Immature natural killer cell (primary cell): ENCODE measurements at regions not wholly inside any gene's neighbourhood (a gene's known extent, or its start where the extent isn't known, plus 50 kb on each side); places are given as distances from the start of the nearest gene placed in this dataset.
"Not testable (repeated sequence)": the region's sequence is repeated elsewhere in the genome, so short reads cannot be mapped to it uniquely, and the experiment has no call there.

Experiments
- DNase-seq, 3 donors: peaks; one replicate each; pipeline ENCODE4 v3.0.0; 2022; ENCODE audit warnings: mixed read lengths in 1 of 3
- H3K27ac Mint-ChIP-seq, 6 donors: one replicate each; pipeline ENCODE4 v1.8.0; 2020; ENCODE audit warnings: mixed read lengths in 6 of 6, mild to moderate bottlenecking in 5 of 6, inconsistent platforms in 4 of 6, moderate library complexity in 3 of 6
- H3K27me3 Mint-ChIP-seq, 3 donors: one replicate each; pipeline ENCODE4 v1.8.0; 2020 to 2021; ENCODE audit warnings: low read depth in 3 of 3, mild to moderate bottlenecking in 3 of 3, mixed read lengths in 3 of 3, moderate library complexity in 3 of 3, inconsistent platforms in 1 of 3
- H3K36me3 Mint-ChIP-seq, 3 donors: one replicate each; pipeline ENCODE4 v1.8.0; 2020; ENCODE audit warnings: mixed read lengths in 3 of 3, inconsistent platforms in 2 of 3, mild to moderate bottlenecking in 2 of 3
- H3K4me1 Mint-ChIP-seq, 2 donors: one replicate each; pipeline ENCODE4 v1.8.0; 2020; ENCODE audit warnings: inconsistent platforms in 2 of 2, mild to moderate bottlenecking in 2 of 2, mixed read lengths in 2 of 2, moderate library complexity in 1 of 2
- H3K4me3 Mint-ChIP-seq, 5 donors: one replicate each; pipeline ENCODE4 v1.8.0; 2020; ENCODE audit warnings: mild to moderate bottlenecking in 5 of 5, mixed read lengths in 5 of 5, inconsistent platforms in 3 of 5, moderate library complexity in 3 of 5
- H3K9me3 Mint-ChIP-seq, 6 donors: one replicate each; pipeline ENCODE4 v1.8.0; 2020; ENCODE audit warnings: mild to moderate bottlenecking in 6 of 6, mixed read lengths in 6 of 6, inconsistent platforms in 4 of 6, moderate library complexity in 3 of 6

GRCh38 chr10:81182296-81182695 lies 644.6 kb downstream of the SH2D4B start:
- no peak for DNase-seq
- Mint-ChIP-seq H3K27me3 (peaks cover 0 to 2% (median 0%) of the 10 kb centered on the region in 3 donors), H3K4me1 (no peaks in the 10 kb centered on the region), H3K9me3 (peaks cover 5 to 17% (median 8%) of the 10 kb centered on the region in 6 donors), H3K4me3 (no peak overlapping the region), H3K36me3 (no peaks in the 10 kb centered on the region), H3K27ac (no peak overlapping the region)

DNA sequence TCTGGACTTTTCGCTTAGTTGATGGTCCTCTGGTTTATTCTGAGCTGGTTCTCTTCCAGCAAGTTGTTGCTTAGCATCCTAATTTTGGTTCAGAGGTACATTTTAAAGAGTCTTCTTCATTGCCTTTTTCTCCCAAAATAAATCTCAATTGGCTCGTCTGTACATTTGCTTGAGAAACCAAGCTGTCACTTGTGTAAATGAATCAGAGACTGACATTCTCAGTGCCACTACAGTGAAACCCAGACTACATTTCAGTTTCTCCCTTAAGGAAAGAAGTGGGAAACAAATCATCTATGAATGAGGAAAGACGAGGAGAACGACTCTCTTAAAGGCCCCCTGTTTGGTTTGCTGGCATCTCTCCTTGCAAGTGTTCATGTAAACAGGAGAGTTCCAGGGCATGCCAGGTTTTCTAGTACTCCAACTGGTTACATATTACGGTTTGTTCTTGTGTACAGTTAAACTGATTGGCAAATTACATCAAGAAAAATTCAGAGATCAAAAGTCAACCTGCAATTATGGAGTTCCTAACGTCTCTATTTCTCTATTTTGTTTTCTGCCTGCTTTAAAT lies 654.6 kb downstream of the SH2D4B start:
- H3K36me3 Mint-ChIP-seq = no peaks in the 10 kb centered on the region
- H3K27me3 Mint-ChIP-seq = peaks cover 0 to 2% (median 2%) of the 10 kb centered on the region in 3 donors
- no peaks in the 10 kb centered on the region for H3K4me1 Mint-ChIP-seq
- H3K9me3 Mint-ChIP-seq = peaks cover 0 to 36% (median 7%) of the 10 kb centered on the region in 6 donors
- no peak overlapping the region for H3K4me3 Mint-ChIP-seq
- no peak overlapping the region for H3K27ac Mint-ChIP-seq
- DNase-seq = no peak

DNA sequence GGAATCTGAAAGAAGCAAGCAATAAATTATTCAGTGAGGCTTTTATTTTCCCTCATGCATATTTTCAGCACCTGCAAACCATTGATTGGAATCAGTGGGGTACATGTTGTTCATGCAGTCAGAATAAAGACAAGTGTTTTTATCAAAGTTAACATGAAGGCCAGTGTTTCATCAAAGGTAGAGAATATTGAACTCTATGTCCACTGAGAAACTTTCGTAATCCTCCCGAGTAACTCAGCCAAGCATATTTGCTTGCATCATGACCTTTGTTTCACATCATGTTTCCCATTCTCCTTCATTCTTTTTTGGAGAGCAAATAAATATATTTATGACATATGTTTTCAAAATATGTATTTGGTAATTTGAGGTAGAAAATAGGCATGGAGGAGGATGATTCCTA lies 663.1 kb downstream of the SH2D4B start:
- DNase-seq = no peak
- no peaks in the 10 kb centered on the region for H3K4me1 Mint-ChIP-seq
- H3K9me3 Mint-ChIP-seq = peaks cover 0 to 30% (median 6%) of the 10 kb centered on the region in 6 donors
- no peaks in the 10 kb centered on the region for H3K27me3 Mint-ChIP-seq
- no peak overlapping the region for H3K27ac Mint-ChIP-seq
- H3K36me3 Mint-ChIP-seq = no peaks in the 10 kb centered on the region
- H3K4me3 Mint-ChIP-seq = no peak overlapping the region

DNA sequence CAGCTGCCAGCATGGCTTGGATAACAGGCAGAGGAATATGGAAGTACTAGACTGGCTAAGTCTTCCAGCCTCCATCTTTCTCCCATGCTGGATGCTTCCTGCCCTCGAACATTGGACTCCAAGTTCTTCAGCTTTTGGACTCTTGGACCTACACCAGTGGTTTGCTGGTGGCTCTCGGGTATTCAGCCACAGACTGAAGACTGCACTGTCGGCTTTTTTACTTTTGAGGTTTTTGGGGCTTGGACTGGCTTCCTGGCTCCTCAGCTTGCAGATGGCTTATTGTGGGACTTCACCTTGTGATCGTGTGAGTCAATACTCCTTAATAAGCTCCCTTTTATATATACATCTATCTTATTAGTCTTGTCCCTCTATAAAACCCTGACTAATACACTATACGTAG lies 667.6 kb upstream of the NRG3 start:
- H3K4me3 Mint-ChIP-seq, H3K36me3 Mint-ChIP-seq, H3K27ac Mint-ChIP-seq, H3K27me3 Mint-ChIP-seq, H3K4me1 Mint-ChIP-seq, DNase-seq: not testable (repeated sequence)
- peaks cover 0 to 43% (median 4%) of the 10 kb centered on the region in 6 donors for H3K9me3 Mint-ChIP-seq

- Mint-ChIP-seq H3K4me1 (no peaks in the 10 kb centered on the region), H3K36me3 (no peaks in the 10 kb centered on the region), H3K4me3 (no peak overlapping the region), H3K9me3 (peaks cover 3 to 24% (median 7%) of the 10 kb centered on the region in 6 donors), H3K27ac (no peak overlapping the region), H3K27me3 (peaks cover 0 to 1% (median 0%) of the 10 kb centered on the region in 3 donors)
- DNase-seq = no peak
These were observed 661.6 kb upstream of the NRG3 start for GRCh38 chr10:81213370-81213769.

DNA sequence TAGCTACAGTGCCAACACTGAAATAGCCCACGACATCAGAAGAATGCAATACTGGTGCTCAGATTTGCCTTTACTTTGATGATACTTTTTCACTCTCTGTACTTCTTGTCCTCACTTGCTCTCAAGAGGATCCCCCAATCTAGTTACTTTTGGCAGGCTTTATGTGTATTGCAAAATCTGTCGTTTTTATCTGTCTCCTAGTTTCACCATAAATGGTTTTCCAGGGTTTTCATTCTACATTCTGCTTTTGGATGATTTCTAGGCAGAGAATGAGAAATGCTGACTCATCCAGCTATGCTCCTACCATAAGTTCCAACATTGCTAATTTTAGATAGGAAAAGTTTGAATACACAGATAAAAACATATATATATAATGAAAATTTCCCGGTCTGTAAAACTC lies 659.5 kb upstream of the NRG3 start:
- Mint-ChIP-seq H3K9me3 (peaks cover under 1 to 21% (median 7%) of the 10 kb centered on the region in 6 donors), H3K27me3 (peaks cover 0 to 1% (median 0%) of the 10 kb centered on the region in 3 donors), H3K27ac (no peak overlapping the region), H3K36me3 (no peaks in the 10 kb centered on the region), H3K4me3 (no peak overlapping the region), H3K4me1 (no peaks in the 10 kb centered on the region)
- DNase-seq = no peak

- H3K4me1 Mint-ChIP-seq = no peaks in the 10 kb centered on the region
- DNase-seq = no peak
- H3K27ac Mint-ChIP-seq = no peak overlapping the region
- peaks cover 0 to 1% (median 0%) of the 10 kb centered on the region in 3 donors for H3K27me3 Mint-ChIP-seq
- H3K36me3 Mint-ChIP-seq = no peaks in the 10 kb centered on the region
- peaks cover 1 to 21% (median 8%) of the 10 kb centered on the region in 6 donors for H3K9me3 Mint-ChIP-seq
- H3K4me3 Mint-ChIP-seq = no peak overlapping the region
These were observed 658.0 kb upstream of the NRG3 start for GRCh38 chr10:81216949-81217348.

- Mint-ChIP-seq H3K36me3 (no peaks in the 10 kb centered on the region), H3K4me1 (no peaks in the 10 kb centered on the region), H3K27ac (no peak overlapping the region), H3K9me3 (peaks cover 5 to 27% (median 13%) of the 10 kb centered on the region in 6 donors), H3K4me3 (no peak overlapping the region), H3K27me3 (peaks cover 0 to 1% (median 0%) of the 10 kb centered on the region in 3 donors)
- DNase-seq = no peak
These were observed 656.7 kb upstream of the NRG3 start for GRCh38 chr10:81218307-81218706.

DNA sequence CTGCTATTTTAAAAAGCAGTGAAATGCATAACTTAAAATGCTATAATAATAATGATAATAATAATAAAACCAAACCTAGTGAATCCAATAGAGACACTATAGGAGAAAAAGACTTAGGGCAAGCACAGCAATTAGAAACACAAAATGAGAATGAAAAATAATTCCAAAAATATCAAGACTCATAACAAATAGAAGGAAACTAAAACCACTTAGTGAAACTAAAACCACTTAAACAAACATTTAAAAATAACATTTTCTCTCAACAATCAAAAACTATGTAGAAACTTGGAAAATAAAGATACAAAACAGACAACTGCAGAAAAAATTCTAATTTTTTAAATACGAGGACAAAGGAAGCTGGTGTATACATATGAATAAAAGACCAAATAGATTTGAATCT lies 655.2 kb upstream of the NRG3 start:
- no peak for DNase-seq
- Mint-ChIP-seq H3K9me3 (peaks cover 8 to 34% (median 21%) of the 10 kb centered on the region in 6 donors), H3K27me3 (peaks cover 0 to 5% (median 0%) of the 10 kb centered on the region in 3 donors), H3K36me3 (no peaks in the 10 kb centered on the region), H3K4me3 (no peak overlapping the region), H3K4me1 (no peaks in the 10 kb centered on the region), H3K27ac (no peak overlapping the region)

DNA sequence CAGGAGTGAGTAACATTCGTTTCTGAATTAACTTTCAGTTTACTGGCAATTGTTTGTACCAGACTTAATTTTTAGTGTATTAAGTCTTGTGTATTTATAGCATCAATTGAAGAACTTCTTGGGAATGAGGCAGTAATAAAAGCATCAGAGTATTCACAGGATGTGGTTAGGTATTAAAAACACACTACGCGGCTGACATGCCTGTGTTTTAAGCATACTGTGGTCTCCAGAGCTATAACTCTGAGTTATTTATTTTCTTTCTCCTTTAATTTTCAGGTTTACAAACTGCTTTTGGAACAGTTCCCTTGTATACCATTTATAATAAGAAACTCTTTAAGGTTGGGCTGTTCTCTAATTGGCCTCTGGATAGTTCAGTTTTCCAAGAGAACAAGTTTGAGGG lies 626.1 kb upstream of the NRG3 start:
- no peak for DNase-seq
- Mint-ChIP-seq H3K4me3 (no peak overlapping the region), H3K27ac (no peak overlapping the region), H3K36me3 (no peaks in the 10 kb centered on the region), H3K9me3 (peaks cover 0 to 20% (median 6%) of the 10 kb centered on the region in 6 donors), H3K27me3 (no peaks in the 10 kb centered on the region), H3K4me1 (no peaks in the 10 kb centered on the region)

DNA sequence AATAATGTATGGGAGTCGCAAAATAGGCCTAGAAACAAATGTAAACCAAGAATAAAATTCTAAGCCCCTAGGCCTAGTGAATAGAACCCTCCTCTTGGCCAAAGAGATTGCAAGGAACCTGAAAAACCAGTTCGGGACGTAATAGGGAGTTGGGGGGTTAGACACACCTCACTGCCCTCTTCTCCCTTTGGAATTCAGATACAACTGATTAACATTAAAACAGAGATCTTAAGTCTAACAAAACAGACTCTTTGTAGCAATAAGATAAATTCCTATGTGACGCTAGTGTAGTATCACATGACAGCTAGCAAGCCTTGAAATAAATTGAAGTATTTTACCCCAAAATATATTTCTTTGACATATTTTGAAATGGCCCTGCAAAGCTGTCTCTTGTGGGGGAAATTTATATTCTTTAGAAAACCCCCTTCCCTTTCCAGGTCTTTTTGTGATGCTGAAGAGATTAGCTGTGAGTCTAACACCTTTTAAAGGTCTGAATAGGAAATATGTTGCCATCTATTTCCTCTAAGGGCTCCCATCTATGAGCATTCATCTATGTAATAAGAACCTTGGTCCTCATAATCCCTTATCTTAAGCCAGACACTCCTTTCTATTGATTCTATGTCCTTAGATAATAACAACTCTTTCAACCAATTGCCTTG lies 623.4 kb upstream of the NRG3 start:
- DNase-seq = no peak
- H3K36me3 Mint-ChIP-seq = no peaks in the 10 kb centered on the region
- no peak overlapping the region for H3K4me3 Mint-ChIP-seq
- no peaks in the 10 kb centered on the region for H3K27me3 Mint-ChIP-seq
- H3K9me3 Mint-ChIP-seq = peaks cover 0 to 19% (median 7%) of the 10 kb centered on the region in 6 donors
- H3K27ac Mint-ChIP-seq = no peak overlapping the region
- H3K4me1 Mint-ChIP-seq = no peaks in the 10 kb centered on the region

DNA sequence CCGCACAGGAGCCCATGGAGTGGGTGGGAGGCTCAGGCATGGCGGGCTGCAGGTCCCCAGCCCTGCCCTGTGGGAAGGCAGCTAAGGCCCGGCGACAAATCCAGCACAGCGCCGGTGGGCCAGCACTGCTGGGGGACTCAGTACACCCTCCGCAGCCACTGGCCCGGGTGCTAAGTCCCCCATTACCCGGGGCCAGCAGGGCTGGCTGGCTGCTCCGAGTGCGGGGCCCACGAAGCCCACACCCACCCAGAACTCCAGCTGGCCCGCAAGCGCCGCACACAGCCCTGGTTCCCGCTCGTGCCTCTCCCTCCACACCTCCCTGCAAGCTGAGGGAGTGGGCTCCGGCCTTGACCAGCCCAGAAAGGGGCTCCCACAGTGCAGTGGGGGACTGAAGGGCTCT lies 610.0 kb upstream of the NRG3 start:
- H3K27me3 Mint-ChIP-seq, H3K4me1 Mint-ChIP-seq, H3K27ac Mint-ChIP-seq, H3K36me3 Mint-ChIP-seq, H3K4me3 Mint-ChIP-seq, DNase-seq: not testable (repeated sequence)
- H3K9me3 Mint-ChIP-seq = peaks cover 4 to 37% (median 12%) of the 10 kb centered on the region in 6 donors

DNA sequence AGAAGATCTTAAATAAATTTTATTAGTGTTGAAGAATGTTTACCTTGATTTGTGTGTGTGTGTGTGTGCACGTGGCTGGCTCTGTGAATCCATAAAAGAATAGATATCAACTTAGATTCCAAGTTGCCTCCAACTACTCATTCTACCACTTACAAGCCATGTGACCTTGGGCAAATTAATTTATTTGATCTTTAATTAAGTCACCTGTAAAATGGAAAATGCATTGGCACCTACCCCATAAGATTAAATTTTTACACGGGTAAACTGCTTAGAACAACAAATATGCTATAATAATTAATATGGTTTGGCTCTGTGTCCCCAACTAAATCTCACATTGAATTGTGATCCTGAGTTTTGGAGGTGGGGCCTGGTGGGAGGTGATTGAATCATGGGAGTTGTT lies 604.9 kb upstream of the NRG3 start:
- Mint-ChIP-seq H3K36me3 (no peaks in the 10 kb centered on the region), H3K4me3 (no peak overlapping the region), H3K4me1 (no peaks in the 10 kb centered on the region), H3K9me3 (peaks cover 8 to 53% (median 15%) of the 10 kb centered on the region in 6 donors), H3K27ac (no peak overlapping the region), H3K27me3 (peaks cover 0 to 6% (median 0%) of the 10 kb centered on the region in 3 donors)
- no peak for DNase-seq

DNA sequence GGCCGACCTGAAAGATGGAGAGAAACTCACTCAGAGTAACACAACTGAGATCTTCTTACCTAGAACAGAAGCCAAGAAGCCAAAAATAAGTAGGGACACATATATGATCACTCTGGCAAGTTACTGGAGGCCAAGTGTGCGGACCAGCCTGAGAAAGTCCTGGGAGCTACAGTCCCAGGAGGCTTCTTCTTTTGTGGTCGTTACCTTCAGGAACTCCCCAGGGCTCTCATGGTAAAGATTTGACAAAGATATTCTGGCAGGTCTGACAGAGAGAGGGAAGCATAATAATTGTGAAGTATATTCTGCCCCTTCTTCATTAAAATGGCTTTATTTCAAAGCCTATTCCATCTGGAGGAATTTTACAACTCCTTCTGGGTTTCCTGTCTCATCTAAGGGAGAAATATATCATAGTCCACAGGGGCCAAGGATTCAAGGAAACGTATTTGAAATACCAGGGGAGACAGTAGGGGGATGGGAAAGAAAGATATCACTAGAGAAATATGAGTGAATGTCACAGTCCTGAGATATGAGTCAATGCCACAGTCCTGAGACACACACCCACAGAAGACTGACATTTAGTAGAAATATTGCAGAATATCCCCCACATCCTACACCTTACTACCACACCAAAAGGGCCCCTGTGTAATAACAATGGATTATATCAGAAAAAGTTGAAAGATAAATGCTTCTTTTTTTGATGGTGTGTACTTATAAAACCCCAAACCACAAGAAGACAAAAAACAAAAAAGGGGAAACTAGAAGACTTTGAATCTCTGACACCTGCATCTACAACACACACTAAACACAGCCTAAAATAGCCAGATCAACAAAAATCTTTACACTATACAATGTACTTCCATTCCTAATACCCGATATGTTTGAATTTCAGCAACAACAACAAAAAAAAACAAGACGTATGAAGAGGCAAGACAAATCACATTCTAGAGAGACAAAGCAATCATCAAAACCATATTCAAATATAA lies 594.2 kb upstream of the NRG3 start:
- H3K36me3 Mint-ChIP-seq = peaks cover 0 to 4% (median 0%) of the 10 kb centered on the region in 3 donors
- DNase-seq = no peak
- peaks cover 8 to 37% (median 24%) of the 10 kb centered on the region in 6 donors for H3K9me3 Mint-ChIP-seq
- no peak overlapping the region for H3K4me3 Mint-ChIP-seq
- no peaks in the 10 kb centered on the region for H3K4me1 Mint-ChIP-seq
- no peak overlapping the region for H3K27ac Mint-ChIP-seq
- H3K27me3 Mint-ChIP-seq = peaks cover 0 to 3% (median 0%) of the 10 kb centered on the region in 3 donors
